ENCODE measurements at regions not wholly inside any gene's neighbourhood (a gene's known extent, or its start where the extent isn't known, plus 50 kb on each side); places are given as distances from the start of the nearest gene placed in this dataset.

DNA sequence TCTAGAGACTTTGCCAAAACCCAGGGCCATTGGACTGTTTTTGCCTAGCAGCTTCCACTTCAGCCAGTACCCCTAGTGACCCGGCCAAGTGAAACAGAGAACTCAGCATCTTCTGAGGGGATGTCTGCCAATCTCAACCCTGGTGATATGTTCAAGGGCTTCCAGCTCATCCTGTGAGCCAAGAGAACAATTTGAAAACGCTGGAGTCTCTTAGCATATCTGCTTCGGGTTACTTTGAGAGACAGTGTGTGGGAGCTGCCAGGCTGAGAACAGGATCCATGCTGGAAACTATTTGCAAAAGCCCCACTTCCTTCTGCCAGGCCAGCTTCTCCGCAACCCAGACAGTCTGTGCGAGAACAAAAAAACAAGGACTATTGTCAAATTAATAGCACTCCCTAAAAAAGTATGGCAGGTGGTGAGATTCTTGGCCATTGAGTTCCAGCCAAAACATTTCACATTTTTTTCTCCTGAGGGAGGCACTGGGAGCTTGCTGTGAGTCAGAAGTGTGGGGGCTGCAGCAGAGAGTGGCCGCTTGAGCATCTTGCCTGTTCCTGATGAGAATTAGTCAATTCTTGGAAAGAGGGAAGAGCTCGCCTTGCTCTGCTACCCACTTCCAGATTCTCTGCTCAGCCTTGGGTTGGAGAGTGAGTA lies 395.6 kb upstream of the TRIB2 start:
- TF ChIP-seq, protein P1, sequence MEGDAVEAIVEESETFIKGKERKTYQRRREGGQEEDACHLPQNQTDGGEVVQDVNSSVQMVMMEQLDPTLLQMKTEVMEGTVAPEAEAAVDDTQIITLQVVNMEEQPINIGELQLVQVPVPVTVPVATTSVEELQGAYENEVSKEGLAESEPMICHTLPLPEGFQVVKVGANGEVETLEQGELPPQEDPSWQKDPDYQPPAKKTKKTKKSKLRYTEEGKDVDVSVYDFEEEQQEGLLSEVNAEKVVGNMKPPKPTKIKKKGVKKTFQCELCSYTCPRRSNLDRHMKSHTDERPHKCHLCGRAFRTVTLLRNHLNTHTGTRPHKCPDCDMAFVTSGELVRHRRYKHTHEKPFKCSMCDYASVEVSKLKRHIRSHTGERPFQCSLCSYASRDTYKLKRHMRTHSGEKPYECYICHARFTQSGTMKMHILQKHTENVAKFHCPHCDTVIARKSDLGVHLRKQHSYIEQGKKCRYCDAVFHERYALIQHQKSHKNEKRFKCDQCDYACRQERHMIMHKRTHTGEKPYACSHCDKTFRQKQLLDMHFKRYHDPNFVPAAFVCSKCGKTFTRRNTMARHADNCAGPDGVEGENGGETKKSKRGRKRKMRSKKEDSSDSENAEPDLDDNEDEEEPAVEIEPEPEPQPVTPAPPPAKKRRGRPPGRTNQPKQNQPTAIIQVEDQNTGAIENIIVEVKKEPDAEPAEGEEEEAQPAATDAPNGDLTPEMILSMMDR (IDR thresholded peaks at IDR 0.05) = no peak
- TF ChIP-seq POLR2A (IDR thresholded peaks at IDR 0.05) = no peak
